ENCODE measurements at regions not wholly inside any gene's neighbourhood (a gene's known extent, or its start where the extent isn't known, plus 50 kb on each side); places are given as distances from the start of the nearest gene placed in this dataset.

DNA sequence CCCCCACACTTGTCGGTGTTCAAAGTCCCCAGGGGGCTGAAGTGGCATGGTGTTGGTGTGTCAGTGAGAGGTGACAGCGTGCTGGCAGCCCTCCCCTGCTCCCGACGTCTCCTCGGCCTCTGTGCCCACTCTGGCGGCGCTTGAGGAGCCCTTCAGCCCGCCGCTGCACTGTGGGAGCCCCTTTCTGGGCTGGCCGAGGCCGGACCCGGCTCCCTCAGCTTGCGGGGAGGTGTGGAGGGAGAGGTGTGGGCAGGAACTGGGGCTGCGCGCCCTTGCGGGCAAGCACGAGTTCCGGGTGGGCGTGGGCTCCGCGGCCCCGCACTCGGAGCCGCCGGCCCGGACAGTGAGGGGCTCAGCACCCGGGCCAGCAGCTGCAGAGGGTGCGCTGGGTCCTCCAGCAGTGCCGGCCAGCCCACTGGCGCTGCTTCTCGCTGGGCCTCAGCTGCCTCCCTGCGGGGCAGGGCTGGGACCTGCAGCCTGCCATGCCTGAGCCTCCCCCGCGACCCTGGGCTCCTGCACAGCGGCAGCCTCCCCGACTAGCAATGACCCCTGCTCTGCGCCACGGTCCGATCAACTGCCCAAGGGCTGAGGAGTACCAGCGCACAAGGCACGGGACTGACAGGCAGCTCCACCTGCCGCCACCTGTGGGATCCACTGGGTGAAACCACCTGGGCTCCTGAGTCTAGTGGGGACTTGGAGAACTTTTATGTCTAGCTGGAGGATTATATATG, 224.1 kb upstream of the RIOK2 start:
- DNase-seq = no peak

DNA sequence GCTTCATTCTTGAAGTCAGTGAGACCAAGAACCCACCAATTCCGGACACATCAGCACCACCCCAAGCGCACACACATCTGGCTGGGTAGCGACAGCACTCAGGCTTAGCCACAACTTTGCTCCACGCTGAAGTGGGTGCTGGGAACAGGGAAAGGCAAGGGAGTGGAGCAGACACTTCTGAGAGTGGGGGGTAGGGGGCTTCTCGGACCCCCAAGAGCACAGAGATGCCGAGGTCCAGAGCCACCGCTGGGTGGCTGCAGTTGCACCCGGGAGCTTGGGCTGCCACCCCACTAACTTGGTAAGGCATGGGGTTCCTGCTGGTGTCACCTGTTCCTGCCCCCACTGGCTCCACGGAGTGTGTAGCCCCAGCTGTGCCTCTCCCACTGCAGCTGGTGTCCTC, 225.3 kb upstream of the RIOK2 start:
- DNase-seq = no peak

DNA sequence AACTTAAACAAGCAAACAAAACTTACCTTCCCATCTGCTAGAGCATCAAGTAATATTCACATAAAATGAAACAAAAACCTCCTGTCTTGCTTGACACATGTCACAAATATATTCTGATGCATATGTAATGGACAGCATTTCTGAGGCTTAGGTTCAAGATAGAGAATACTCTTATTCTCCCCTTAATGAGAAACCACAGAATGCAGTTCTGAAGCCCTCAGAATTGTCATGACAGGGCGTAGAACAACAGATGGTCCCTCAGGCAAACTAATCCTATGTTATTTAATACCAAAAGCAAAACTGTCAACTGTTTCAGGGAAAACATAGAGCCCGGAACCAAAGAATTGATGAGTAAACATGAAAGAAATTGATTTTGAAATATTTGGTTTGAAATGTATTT, 229.9 kb upstream of the RIOK2 start:
- no peak for DNase-seq

DNA sequence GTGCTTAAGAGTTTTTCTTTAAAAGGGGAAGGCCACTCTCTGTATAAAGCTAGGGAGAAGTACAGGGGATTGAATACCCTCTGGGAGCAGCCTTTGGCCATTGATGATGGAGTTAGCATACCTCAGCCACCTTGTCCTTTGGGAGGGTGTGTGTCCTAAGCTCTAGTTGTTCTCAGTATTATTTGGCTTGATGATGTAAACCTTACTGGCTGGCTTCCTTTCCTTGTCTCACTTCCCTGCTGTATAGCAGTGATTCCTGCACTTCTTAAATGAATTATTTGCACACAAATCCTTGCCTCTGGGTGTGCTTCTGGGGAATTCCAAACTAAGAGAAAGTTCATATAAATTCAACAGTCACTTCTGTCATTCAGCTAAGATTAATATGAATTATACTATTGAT, 234.9 kb upstream of the RIOK2 start:
- DNase-seq = no peak

DNA sequence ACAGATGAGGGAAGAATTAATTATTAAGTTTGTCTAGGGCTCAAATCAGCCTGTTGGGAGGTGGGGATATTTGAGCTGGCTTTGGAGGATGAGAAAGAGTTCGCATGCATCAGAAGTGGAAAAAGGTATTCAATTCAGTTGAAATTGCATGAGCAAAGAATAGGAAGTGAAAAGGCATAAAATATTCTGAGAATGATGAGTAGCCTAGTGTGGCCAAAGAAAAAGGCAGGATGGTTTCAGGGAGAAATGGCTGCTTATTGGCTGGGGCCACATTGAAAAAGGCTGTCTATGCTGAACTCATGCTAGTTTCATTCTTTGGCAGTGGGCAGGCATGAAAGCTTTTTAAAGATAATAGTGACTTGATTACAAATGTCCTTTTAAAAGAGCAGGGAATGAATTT, 235.4 kb upstream of the RIOK2 start:
- no peak for DNase-seq

DNA sequence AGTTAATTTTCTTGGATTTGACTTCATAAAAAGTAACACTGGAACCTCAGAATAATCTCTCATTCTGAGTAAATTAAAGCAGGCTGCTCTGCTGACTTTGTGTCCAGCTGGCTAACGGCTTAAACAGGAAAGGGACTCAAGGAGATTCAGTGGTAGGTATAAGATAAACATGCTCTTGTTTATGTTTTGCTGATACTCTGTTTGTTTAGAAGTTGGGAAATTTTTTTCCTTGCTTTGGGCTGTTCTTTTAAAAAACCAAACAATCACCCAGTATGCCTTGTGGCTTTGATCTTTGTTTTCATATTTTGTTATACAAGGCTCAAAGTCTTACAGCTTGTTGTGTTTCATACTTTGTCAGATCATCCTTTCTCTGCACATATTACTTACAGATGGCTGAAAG, 237.6 kb upstream of the RIOK2 start:
- DNase-seq = no peak

DNA sequence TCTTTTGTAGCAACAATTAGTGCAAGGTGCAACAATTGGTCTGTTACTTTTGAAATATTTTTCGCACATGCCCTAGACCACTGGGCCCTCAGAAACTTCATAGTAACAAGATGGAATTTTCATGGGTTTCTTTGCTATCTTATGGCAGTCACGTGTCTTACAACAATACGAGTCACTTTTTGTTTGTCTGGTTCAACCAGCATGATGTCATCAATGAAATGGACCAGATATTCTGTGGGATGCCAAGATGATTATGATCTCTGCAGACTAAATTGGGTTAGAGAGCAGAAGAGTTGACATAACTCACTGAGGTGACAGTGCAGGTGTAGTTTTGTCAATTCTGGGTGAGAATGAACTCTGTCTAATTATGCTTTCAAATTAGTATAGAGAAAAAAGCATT, 239.6 kb upstream of the RIOK2 start:
- no peak for DNase-seq

DNA sequence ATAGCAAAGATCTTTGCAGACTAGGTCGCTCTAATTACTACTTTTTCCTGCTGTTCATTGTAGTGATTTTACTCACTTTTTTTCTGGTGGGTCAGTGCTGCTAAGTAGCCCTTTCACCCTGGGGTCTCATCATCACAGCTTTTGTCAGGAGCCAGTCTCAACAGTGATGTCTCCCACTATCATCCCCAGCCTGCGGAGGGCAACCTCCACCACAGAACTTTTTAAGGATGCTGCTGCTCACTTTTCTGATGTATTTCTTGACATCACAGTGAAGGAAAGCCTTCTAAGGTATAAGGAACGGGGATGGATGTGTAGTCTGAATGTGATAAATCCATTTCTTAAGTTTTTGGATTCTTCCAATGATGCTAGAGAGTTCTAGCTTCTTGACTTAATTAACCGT, 242.5 kb upstream of the RIOK2 start:
- no peak for DNase-seq

DNA sequence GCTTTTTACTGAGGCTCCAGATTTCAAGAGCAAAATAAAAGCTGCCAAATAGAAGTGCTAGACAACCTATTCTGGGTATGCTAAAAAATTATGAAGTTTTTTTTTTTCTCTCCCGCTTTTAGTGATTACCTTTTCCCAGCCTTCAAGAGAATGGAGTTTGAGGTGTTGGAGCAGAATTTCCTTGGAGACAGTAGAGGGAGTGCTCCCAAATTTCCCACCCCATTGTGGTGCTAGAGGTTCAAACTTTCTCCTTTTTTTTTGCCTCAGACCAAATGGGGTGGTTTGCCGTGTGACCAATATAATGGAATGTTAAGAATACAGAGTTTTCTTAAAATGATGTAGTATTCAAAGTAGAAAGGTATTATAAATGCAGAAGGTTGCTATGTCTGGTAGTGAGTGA, 244.2 kb upstream of the RIOK2 start:
- no peak for DNase-seq

DNA sequence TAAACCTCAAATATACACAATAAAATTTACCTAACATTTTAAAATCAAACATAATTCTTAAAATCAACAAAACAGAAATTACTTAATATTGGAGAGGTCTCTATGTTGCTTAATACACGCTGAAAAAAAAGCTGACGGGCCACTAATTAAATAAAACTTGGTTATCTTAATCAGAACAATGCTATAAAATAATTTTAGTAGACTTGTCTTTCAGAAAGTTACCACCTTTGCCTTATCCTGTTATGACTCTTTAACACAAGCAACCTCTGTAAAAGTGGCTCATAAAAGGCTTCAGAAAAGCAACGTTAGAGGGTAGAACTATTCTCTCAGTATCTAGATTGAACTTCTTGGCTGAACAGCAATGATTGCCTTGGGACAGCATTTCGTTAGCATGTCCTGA, 251.0 kb upstream of the RIOK2 start:
- DNase-seq = no peak

DNA sequence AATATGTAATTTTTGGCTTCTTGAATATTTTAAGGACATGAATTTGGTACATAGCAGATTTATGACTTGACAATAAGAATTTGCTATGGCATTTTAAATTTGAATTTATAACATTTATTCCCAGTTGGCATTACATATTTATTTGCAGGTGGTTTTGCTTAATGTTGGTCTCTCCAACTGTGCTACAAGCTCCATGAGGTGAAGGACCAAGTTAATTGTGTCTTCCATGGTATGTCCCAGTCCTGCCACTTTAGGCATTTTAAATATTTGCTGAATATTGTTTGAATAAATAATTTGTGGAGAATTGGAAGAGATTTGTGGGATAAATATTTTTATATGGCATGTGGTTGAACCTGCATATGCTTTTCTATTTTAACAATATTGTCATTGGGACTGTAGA, 253.4 kb upstream of the RIOK2 start:
- no peak for DNase-seq

DNA sequence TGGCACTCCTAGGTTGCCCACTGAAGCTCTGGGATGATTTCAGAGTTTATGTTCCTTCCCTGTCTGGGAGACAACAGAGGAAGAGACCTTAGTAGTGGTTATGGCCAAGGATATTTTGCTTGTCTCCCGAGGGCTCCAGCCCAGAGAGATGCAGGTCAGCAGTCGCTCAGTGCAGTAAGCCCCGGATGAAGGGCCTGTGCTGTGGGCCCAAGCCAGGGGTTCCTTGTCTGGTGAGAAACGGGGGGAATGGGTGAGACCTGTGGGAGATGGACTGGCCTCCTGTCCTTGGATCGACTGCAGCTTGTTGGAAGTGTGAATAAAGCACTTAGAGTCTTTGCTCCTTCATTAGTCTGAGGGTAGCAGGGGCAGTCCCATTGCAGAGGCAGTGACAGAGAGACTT, 260.7 kb upstream of the RIOK2 start:
- DNase-seq = no peak

DNA sequence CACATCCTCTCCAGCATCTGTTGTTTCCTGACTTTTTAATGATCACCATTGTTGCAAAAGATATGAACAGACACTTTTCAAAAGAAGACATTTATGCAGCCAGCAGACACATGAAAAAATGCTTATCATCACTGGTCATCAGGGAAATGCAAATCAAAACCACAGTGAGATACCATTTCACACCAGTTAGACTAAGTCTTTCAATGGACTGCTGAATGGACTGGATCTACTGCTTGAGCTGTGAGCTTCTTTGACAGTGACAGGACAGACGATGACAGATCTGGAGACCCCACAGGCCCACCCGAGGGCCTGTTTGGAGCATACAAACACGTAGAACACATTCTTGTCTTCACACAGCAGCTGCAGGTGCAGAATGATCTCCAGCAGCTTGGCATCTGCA, 266.1 kb upstream of the RIOK2 start:
- DNase-seq = no peak

DNA sequence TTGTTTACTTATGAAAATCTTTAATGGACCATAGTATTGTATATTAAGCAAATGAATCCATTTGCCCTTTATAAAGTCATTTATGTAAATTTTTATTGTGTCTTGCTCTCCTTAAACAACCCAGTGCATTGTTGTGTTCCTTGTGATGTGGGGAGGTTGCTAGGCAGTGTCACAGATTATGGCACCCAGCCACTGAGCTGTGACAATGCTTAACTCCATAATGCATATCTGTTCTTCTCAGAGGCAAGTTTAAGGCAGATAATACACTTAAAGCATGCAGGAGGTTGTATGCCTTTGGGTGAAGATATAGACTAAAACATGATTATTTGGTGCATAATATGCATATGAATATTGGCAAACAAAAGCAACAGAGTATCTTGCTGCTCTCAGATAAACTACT, 269.6 kb upstream of the RIOK2 start:
- DNase-seq = no peak

DNA sequence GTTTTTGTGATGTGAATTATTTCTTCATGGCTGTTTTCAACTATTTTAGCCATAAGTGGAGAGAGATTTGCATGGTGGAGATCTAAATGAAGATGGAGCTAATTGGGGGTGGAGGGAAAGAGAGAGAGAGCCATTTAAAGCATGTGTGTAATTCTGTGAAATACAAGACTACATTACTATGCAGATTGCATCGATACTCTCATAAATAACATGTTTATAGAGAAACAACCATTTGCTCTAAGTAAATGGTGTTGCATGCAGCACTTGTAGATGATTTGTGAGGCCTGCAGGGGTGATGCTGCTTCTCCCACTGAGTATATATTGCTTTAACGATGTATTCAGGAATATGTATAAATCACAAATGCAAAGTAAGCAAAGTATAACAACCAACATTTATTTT, 270.2 kb upstream of the RIOK2 start:
- no peak for DNase-seq

DNA sequence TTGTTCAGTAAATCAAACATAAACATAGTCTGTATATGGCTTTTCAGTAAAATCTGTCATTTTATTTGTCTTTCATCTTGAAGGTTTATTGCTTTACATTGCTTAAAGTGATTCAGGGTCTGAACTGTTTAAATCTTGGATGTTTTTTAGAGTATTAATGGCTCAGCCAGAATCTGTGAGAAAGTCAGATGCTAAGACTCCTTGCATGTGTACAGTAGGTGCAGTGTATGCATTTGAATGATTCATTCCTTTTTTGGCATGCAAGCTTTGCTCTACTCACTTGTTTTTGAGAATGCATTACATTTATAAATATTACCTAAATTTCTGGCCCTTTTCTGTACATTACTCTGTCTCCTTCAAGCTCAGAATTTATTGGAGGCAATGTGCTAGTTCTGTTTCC, 271.0 kb upstream of the RIOK2 start:
- no peak for DNase-seq

DNA sequence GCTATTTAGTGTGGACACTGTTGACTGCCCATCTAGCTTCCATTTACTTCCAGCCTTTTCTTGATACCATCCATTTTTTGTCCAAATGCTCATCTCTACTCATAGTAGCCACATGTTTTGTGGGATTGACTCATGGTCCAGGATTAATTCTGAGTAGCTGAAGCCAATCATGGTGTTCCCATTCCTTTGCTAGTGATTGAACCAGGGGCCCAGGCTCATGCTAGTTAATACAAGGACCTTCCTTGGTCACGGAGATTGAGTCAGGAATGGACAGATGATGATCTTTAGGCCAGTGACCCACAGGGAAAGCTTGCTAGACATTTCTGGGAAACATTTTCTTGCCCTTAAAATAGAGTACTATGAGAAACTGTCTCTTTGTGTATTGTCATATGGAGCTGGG, 272.9 kb upstream of the RIOK2 start:
- no peak for DNase-seq

DNA sequence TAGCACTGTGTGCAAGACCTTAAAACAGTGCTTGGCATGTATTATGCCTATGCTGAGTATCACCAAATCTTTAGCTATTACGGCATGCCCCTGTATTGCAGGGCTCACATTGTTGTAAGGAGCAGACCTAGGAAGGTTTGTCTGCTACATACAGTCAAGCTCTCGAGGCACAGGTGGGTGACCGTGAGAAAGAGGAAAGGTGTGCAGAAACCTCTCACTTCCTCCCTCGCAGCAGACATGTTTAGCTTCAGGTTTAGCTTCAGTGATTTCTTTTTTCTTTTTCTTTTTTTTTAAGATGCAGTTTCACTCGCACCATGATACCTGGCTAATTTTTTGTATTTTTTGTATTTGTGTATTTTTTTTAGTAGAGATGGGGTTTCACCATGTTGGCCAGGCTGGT, 275.8 kb upstream of the RIOK2 start:
- no peak for DNase-seq

DNA sequence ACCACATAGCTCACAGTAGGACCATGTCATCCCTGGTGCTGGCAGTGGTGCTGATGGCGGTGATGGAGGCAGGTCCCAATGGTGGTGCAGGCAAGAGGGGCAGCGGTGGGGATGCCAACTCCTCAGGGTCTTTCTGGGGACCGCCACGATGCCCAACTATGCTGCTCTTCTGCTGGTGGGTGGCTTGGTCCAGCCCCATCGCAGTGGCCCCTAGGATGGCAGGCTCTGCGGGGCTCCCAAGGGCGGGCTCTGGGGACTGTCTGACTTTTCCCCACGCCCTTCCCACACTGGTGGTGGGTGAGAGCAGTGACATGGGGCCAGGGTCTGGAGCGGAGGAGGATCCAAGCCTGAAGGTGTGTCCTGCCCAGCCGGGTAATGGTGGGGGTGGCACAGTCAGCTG, 288.9 kb upstream of the RIOK2 start:
- no peak for DNase-seq

DNA sequence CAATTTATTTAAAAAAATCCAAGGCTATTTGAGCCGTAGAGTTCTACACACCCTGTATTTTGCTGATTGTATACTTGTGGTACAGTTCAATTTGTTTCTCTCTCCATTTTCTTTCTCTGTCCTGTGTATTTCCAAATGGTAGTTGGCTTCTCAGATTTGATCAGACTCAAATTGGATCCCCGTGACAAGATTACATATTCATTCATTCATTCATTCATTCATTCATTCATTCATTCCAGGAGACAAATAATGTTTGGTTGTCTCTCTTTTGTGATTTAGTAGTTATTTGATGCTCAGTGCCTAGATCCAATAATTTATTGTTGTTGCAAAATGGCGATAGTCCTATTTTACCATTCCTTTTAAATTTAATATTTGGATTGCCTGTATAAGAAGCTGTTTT, 292.8 kb upstream of the RIOK2 start:
- DNase-seq = no peak

DNA sequence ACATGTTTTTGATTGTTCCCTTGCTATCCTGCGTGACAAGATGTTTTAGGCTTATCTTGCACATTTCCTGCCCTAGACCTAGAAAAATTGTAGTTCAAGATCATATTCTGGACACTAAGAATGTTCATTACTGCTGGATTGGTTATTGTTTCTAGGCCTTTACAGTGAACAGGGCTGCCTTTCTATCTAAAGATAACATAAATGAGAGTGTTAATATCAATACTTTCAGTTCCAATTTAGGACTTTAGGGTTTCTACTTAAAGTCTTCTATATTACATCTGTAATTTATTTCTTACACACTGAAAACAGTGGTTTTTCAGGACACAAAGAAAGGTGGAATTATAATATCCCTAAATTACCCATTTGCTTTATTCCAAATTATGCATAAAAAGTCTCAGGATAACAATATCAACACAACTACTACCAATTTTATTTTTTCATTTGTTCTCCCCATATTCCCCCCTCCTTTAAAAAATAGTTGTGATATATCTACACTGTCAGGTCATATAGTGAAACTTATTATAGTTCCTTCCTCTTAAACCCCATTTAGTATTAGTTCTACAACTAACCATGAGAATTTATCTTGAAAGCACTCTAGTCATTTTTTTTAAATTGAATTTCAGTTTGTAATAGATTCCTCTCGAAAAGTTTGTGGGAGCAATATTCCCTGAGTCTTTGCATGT, 293.9 kb upstream of the RIOK2 start:
- DNase-seq = no peak

DNA sequence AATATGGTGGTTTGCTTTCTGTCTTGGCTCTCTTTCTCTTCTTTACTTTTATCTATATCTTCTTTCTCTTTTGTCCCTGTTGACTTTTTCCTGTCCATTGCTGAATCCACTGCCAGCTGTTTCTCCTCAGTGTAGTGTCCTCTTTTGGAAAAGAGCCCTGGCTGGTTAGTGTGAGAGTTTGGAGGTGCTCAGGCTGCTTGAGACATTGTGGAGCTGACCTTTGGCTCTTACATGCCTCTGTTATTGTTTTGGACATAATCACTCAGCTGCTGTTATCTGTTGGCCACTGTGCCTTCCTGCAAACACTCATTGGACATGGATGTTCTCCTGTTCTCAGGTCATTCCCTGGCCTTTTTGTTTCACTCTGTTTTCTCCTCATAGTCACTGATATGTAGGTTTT, 295.4 kb upstream of the RIOK2 start:
- DNase-seq = no peak

DNA sequence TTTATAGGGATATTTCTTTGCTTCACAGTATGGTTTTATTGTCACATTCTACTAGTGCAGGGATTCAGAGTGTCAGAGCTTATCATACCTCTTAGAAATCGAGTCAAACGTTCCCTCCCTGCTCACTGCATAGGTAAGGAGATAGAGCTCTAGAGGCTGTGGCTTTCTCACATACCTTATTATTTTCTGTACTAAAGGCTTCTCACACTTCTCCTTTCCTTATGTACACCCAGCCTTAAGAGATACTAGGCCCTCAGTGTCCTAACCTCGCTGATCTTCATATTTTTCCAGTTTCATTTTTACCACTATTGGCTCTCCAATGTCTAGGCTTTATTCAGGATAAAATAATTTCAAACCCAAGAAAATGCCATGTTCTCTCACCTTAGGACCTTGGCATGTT, 297.3 kb upstream of the RIOK2 start:
- no peak for DNase-seq

DNA sequence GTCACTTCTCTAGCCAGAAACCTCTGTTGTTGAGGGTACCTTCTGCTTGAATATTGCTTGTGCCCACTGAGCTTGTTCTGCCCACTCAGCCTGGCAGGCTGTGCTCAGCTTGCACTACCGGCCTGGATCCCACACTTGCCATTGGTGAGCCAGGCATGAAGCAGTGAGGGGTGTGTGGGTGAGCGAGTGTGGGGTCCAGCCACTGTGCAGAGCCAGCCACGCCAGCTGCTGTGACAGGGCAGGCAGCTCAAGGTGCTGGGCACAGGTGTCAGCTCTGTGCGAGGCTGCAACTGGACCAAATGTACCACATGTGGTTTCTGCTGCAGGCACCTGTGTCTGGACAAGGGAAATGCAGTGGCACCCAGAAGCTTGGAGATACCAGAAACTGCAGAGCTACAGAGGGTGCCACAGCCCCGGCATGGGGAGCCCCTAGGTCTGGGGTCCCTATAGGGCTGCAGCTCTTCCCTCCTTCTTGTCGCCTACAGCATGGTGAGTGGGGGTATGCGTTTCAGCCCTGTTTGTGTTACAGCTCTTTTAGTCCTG, 305.1 kb upstream of the RIOK2 start:
- no peak for DNase-seq

All from stimulated activated CD4-positive, alpha-beta T cell treated with anti-CD3 and anti-CD28 coated beads, Interleukin-2, amount 100 ng/mL, for 48 hours (primary cell).